D721Med (cell line): ENCODE measurements at regions not wholly inside any gene's neighbourhood (a gene's known extent, or its start where the extent isn't known, plus 50 kb on each side); places are given as distances from the start of the nearest gene placed in this dataset.
"Not testable (repeated sequence)": the region's sequence is repeated elsewhere in the genome, so short reads cannot be mapped to it uniquely, and the experiment has no call there.

Experiments
- DNase-seq: peaks from one replicate; pipeline ENCODE4 v3.0.0; 2011; ENCODE audit warnings: low spot score; ENCODE audit not compliant: insufficient read length
- FAIRE-seq: peaks from 2 replicates; lab custom pipeline; 2011; peaks lifted over from hg19 to GRCh38; lab: Jason Lieb, UNC
- TF ChIP-seq, protein P1 (sequence below): IDR thresholded peaks from 2 replicates; pipeline ENCODE4 v1.5.1; 2012; ENCODE audit warnings: mild to moderate bottlenecking, control low read depth; ENCODE audit not compliant: insufficient read depth; ENCODE audit errors: missing control alignments

DNA sequence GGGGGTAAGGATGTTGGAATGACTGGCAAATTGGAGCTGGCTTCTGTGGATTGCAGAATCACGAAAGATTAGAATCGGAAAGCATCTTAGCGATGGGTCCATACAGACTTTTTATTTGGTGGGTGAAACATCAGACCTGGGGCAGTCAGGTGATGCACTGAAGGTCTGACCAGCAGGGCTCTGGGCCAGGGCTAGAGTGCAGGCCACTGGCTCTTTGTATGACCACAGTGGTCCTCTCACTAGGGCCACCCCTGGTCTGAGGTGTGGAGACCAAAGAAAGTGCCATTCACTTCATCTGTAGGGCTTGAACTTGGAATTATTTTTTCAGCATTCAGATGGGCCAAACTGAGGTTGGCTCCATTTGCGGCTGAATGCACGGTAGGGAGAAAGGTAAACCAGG is 306.4 kb downstream of the RPS6KC1 start:
- TF ChIP-seq, protein P1, sequence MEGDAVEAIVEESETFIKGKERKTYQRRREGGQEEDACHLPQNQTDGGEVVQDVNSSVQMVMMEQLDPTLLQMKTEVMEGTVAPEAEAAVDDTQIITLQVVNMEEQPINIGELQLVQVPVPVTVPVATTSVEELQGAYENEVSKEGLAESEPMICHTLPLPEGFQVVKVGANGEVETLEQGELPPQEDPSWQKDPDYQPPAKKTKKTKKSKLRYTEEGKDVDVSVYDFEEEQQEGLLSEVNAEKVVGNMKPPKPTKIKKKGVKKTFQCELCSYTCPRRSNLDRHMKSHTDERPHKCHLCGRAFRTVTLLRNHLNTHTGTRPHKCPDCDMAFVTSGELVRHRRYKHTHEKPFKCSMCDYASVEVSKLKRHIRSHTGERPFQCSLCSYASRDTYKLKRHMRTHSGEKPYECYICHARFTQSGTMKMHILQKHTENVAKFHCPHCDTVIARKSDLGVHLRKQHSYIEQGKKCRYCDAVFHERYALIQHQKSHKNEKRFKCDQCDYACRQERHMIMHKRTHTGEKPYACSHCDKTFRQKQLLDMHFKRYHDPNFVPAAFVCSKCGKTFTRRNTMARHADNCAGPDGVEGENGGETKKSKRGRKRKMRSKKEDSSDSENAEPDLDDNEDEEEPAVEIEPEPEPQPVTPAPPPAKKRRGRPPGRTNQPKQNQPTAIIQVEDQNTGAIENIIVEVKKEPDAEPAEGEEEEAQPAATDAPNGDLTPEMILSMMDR, result no peak
- FAIRE-seq (no peak), DNase-seq (no peak)

DNA sequence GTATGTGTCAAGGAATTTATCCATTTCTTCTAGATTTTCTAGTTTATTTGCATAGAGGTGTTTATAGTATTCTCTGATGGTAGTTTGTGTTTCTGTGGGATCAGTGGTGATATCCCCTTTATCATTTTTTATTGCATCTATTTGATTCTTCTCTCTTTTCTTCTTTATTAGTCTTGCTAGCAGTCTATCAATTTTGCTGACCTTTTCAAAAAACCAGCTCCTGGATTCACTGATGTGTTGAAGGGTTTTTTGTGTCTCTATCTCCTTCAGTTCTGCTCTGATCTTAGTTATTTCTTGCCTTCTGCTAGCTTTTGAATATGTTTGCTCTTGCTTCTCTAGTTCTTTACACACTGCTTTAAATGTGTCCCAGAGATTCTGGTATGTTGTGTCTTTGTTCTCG is 307.3 kb downstream of the RPS6KC1 start:
- not testable (repeated sequence) for DNase-seq, FAIRE-seq

DNA sequence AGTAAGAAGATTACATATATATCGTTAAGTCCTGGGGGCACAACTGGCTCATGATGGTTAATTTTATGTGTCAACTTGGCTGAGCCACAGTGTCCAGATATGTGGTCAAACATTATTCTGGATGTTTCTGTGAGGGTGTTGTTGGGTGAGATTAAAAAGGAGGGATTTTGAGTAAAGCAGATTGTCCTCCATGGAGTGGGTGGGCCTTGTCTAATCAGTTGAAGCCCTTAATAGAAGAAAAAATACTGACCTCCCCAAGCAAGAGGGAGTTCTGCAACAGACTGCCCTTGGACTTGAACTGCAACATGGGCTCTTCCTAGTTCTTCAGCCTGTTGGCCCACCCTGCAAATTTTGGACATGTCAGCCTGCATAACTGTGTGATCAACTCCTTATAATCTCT is 311.6 kb downstream of the RPS6KC1 start:
- TF ChIP-seq, protein P1, result no peak
- FAIRE-seq (no peak), DNase-seq (no peak)

DNA sequence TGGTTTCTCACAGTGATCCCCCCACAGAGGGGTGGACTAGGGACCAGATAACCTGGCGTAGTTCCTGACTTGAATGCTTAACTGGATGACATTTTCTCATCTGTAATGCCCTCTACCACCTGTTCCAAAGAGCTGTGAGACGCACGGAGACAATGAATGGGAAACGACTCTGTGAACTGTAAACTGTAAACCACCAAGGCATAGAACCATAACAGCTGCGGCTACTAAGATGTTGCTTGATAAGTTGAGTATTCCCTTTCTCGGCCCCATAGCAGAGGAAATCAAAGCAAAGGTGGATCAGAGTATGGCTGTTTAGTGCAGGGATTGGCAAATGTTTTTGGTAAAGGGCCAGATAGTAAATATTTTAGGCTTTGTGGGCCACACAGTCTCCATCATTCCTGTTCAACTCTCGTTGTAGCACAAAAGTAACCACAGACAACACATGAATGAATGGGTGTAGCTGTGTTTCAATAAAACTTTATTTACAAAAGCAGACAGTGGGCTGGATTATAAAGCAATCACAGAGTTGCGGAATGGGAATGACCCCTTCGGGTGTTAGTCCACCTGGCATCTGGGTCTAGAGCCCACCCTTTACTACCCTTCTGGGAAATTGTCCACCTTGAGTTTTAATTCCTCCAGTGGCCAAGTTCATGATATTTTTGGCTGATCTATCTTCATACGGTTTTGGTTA is 315.2 kb downstream of the RPS6KC1 start:
- DNase-seq (no peak), FAIRE-seq (no peak)
- TF ChIP-seq, protein P1, result no peak

DNA sequence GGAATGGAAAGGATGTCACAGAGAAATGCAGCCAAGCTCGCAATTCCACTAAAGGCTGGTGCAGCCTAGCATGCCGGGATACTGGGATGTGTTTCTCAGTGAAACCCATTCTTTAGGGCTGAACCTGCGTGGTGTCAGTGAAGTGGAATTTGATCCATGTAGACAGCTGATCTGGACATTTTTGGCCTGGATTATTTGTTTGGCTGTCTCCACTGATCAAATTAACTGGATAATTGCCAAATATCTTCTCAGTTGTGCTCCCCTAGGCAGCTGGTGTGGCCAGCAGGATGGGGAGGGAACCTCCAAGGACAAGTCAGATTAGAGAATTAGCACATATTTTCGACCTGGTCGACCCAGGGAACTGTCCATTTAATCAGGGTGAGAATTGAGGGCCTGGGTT is 318.4 kb downstream of the RPS6KC1 start:
- FAIRE-seq (no peak), DNase-seq (no peak)
- TF ChIP-seq, protein P1, result no peak

DNA sequence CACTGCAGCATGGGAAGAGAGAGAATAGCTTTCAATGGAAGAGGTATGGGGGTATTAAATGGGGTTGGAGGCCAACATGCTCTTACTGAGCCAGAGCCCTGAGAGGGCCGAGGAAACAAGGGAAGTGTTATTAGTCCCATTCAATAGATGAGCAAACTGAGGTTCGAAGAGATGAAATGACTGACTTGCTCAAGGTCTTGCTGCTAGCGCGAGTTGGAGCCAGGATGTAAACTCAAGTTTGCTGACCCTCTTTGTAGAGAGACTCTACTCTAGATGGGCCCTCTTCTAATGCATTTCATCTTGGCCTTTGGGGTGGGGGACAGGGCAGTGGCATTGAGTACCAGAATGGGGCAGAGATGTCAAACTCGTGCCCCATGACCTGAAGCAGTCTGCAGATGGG is 319.5 kb downstream of the RPS6KC1 start:
- FAIRE-seq (no peak), DNase-seq (no peak)

DNA sequence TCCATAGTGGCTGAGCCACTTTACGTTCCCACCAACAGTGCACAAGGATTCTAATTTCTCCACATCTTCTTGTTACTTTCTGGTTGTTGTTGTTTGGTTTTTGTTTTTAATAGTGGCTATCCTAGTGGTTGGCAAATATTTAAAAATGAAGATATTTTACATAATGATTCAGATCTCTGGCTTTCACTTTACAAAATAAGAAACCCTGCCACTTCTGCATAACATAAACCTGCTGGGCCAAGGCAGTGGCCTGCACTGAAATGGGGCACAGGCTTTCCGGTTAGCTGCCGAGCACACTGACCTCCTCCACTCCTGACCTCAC is 320.4 kb downstream of the RPS6KC1 start:
- TF ChIP-seq, protein P1, result no peak
- DNase-seq (no peak), FAIRE-seq (no peak)

More for the DNA sequence above, 319.5 kb downstream of the RPS6KC1 start:
- TF ChIP-seq, protein P1, result no peak
